Stimulated activated naive CD8-positive, alpha-beta T cell treated with anti-CD3 and anti-CD28 coated beads, Interleukin-15, Interleukin-2, amounts not matched to agents 100 U/mL and 50 U/mL, for 24 hours (primary cell): ENCODE measurements at regions not wholly inside any gene's neighbourhood (a gene's known extent, or its start where the extent isn't known, plus 50 kb on each side); places are given as distances from the start of the nearest gene placed in this dataset.

ENCODE experiments used
- ATAC-seq: fragments of 150-1000 bp; cut with Tn5 transposase; one replicate; pipeline ENCODE4 v1.10.0; 2021
- DNase-seq: peaks from one replicate; pipeline ENCODE4 v3.0.0; 2021

- no peak for DNase-seq
- no peak for ATAC-seq
These were observed 64.0 kb upstream of the PRKX start for GRCh38 chrX:3777416-3777815.

- ATAC-seq = no peak
- no peak for DNase-seq
These were observed 58.3 kb upstream of the PRKX start for GRCh38 chrX:3771766-3772165.

GRCh38 chrX:3768881-3769280 lies 55.4 kb upstream of the PRKX start:
- ATAC-seq (no peak), DNase-seq (no peak)
